Osteoblast (primary cell): ENCODE measurements at regions not wholly inside any gene's neighbourhood (a gene's known extent, or its start where the extent isn't known, plus 50 kb on each side); places are given as distances from the start of the nearest gene placed in this dataset.

Experiments
- DNase-seq: peaks from one replicate; pipeline ENCODE4 v3.0.0; 2011; ENCODE audit warnings: low spot score, mixed read lengths; ENCODE audit not compliant: insufficient read length; ENCODE audit errors: missing footprints
- H2AFZ ChIP-seq: 2 replicates; pipeline ENCODE4 v1.6.0; 2011; ENCODE audit warnings: mild to moderate bottlenecking, low read length
- H3K27ac ChIP-seq: 2 replicates; pipeline ENCODE4 v1.5.1; 2011; ENCODE audit warnings: mild to moderate bottlenecking, low read depth, low read length, moderate library complexity
- H3K27me3 ChIP-seq: 2 replicates; pipeline ENCODE4 v1.6.0; 2012; ENCODE audit warnings: mild to moderate bottlenecking, control low read depth, inconsistent platforms, low read length, moderate library complexity; ENCODE audit not compliant: insufficient read depth
- H3K36me3 ChIP-seq: 2 replicates; pipeline ENCODE4 v1.5.1; 2011; ENCODE audit warnings: mild to moderate bottlenecking, low read length, control low read depth, moderate library complexity; ENCODE audit not compliant: insufficient read depth
- H3K4me1 ChIP-seq: 2 replicates; pipeline ENCODE4 v1.5.1; 2011; ENCODE audit warnings: mild to moderate bottlenecking, low read length, control low read depth, moderate library complexity; ENCODE audit not compliant: insufficient read depth
- H3K4me2 ChIP-seq: 2 replicates; pipeline ENCODE4 v1.6.0; 2011; ENCODE audit warnings: mild to moderate bottlenecking, low read length; ENCODE audit not compliant: insufficient read depth
- H3K4me3 ChIP-seq: fragments of 200-600 bp; sonication (generic); 3 replicates; pipeline ENCODE4 v1.5.1; 2012; ENCODE audit warnings: mild to moderate bottlenecking, low read length, inconsistent platforms; ENCODE audit not compliant: insufficient read depth
- H3K79me2 ChIP-seq: 2 replicates; pipeline ENCODE4 v1.6.0; 2012; ENCODE audit warnings: mild to moderate bottlenecking, low read length, control low read depth, inconsistent platforms; ENCODE audit not compliant: insufficient read depth
- H3K9me3 ChIP-seq: 2 replicates; pipeline ENCODE4 v1.5.1; 2011; ENCODE audit warnings: low read depth, low read length, control low read depth
- H4K20me1 ChIP-seq: 2 replicates; pipeline ENCODE4 v1.6.0; 2012; ENCODE audit warnings: mild to moderate bottlenecking, low read length, control low read depth; ENCODE audit not compliant: insufficient read depth
- TF ChIP-seq, protein P1 (sequence below): IDR thresholded peaks from 2 replicates; pipeline ENCODE4 v1.5.1; 2011; ENCODE audit warnings: mild to moderate bottlenecking, low read depth, low read length, moderate library complexity; ENCODE audit errors: extremely low read depth

DNA sequence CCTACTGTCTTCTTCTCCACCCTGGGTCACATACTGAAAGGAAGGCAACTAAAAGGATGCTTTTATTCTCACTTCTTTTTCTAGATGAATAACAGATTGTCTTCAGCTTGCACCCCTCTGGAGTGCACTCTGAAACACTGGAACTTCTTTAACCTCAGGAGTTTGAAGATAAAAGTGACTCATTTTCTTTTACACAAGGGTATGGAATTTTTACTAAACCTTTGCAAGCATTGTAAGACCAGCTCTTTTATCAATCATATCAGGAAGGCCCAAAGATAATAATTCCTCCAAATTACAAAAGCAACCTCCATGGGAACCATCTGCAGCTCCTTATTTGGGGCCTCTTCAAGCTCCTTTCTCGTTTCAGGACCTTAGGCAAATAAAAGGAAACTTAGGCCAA lies 193.5 kb upstream of the KIF2B start:
- Histone ChIP-seq H3K4me1 (peaks cover 17% of the 10 kb centered on the region), H3K27me3 (no peaks in the 10 kb centered on the region), H2AFZ (no peak overlapping the region), H3K4me3 (no peak overlapping the region), H3K79me2 (no peaks in the 10 kb centered on the region), H3K27ac (peak overlapping the region; percentile 22), H3K9me3 (no peaks in the 10 kb centered on the region), H3K4me2 (no peak overlapping the region), H4K20me1 (no peaks in the 10 kb centered on the region), H3K36me3 (no peaks in the 10 kb centered on the region)
- no peak for DNase-seq
- TF ChIP-seq, protein P1, sequence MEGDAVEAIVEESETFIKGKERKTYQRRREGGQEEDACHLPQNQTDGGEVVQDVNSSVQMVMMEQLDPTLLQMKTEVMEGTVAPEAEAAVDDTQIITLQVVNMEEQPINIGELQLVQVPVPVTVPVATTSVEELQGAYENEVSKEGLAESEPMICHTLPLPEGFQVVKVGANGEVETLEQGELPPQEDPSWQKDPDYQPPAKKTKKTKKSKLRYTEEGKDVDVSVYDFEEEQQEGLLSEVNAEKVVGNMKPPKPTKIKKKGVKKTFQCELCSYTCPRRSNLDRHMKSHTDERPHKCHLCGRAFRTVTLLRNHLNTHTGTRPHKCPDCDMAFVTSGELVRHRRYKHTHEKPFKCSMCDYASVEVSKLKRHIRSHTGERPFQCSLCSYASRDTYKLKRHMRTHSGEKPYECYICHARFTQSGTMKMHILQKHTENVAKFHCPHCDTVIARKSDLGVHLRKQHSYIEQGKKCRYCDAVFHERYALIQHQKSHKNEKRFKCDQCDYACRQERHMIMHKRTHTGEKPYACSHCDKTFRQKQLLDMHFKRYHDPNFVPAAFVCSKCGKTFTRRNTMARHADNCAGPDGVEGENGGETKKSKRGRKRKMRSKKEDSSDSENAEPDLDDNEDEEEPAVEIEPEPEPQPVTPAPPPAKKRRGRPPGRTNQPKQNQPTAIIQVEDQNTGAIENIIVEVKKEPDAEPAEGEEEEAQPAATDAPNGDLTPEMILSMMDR = no peak

DNA sequence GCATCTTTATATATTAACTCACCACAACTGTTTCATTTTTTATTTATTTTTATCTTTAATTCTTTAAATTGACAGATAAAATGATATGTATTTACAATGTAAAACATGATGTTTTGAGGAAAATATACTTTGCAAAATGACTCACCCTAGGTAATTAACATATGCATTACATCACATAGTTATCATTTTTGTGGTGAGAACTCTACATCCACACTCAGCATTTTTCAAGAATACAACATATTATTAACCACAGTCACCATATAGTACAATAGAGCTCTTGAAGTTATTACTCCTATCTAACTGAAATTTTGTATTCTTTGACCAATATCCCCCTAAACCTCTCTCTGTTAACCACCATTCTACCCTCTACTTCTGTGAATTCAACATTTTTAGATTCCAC lies 194.7 kb upstream of the KIF2B start:
- Histone ChIP-seq H3K79me2 (no peaks in the 10 kb centered on the region), H4K20me1 (no peaks in the 10 kb centered on the region), H3K4me3 (no peak overlapping the region), H3K27ac (peak overlapping the region; percentile 56), H3K4me2 (no peak overlapping the region), H3K27me3 (no peaks in the 10 kb centered on the region), H2AFZ (no peak overlapping the region), H3K36me3 (no peaks in the 10 kb centered on the region), H3K4me1 (peaks cover 17% of the 10 kb centered on the region), H3K9me3 (no peaks in the 10 kb centered on the region)
- no peak for DNase-seq
- TF ChIP-seq, protein P1 = no peak

DNA sequence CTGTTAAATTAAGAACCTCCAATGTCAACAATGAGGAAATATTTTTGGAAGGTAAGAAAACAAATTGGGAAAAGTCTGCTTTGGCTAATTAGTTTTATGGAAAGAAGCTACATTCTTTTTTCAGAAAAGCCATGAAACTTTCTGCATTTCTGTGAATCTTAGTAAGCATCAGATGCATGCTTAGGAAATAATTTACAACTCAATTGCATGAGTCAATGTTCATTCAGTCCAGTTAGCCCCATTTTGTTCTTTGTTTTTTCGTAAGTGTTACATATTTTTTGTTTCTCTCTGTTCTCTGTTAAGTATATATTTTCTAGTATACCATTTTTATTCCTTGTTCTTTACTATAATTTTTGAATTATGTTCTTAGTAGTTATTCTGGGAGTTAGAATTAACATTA lies 195.2 kb upstream of the KIF2B start:
- Histone ChIP-seq H2AFZ (no peak overlapping the region), H3K79me2 (no peaks in the 10 kb centered on the region), H3K36me3 (no peaks in the 10 kb centered on the region), H3K4me2 (peak overlapping the region; percentile 3), H3K4me1 (peaks cover 17% of the 10 kb centered on the region), H4K20me1 (no peaks in the 10 kb centered on the region), H3K4me3 (no peak overlapping the region), H3K9me3 (no peaks in the 10 kb centered on the region), H3K27me3 (no peaks in the 10 kb centered on the region), H3K27ac (peak overlapping the region; percentile 56)
- no peak for DNase-seq
- TF ChIP-seq, protein P1 = no peak

DNA sequence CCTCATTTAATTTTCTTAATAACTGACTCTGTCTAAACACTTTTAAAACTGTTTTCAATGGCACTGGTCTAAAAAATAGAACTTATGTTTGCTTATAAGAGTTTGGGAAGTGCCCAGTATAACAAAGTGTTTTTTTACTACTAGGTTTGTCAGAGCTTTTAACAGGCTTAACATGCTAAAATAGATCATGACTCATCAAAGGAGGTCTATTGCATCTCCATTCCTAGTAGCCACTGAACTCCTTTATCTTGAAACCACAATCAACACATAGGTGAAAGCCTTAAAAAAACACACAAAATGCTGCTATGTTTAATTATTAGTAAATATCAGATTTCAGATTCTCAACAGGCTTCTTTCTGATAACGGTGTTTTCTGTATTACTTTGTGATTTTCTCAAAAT lies 196.4 kb upstream of the KIF2B start:
- Histone ChIP-seq H4K20me1 (no peaks in the 10 kb centered on the region), H3K4me3 (no peak overlapping the region), H3K27me3 (no peaks in the 10 kb centered on the region), H2AFZ (no peak overlapping the region), H3K79me2 (no peaks in the 10 kb centered on the region), H3K4me2 (no peak overlapping the region), H3K27ac (no peak overlapping the region), H3K4me1 (peaks cover 17% of the 10 kb centered on the region), H3K9me3 (no peaks in the 10 kb centered on the region), H3K36me3 (no peaks in the 10 kb centered on the region)
- TF ChIP-seq, protein P1 = no peak
- DNase-seq = peak; percentile 71
